Hepatocyte (in vitro differentiated cells): ENCODE measurements at regions not wholly inside any gene's neighbourhood (a gene's known extent, or its start where the extent isn't known, plus 50 kb on each side); places are given as distances from the start of the nearest gene placed in this dataset.

Source experiments
- DNase-seq: peaks from one replicate; pipeline ENCODE4 v3.0.0-alpha.2; 2016; ENCODE audit warnings: low spot score
- H2AFZ ChIP-seq: fragments of 200-600 bp; sonication (generic); 2 replicates; pipeline ENCODE4 v1.6.0; 2016; ENCODE audit warnings: antibody characterized with exemption, mild to moderate bottlenecking
- H3K27ac ChIP-seq: fragments of 200-600 bp; sonication (generic); 2 replicates; pipeline ENCODE4 v1.5.1; 2016; ENCODE audit warnings: mild to moderate bottlenecking
- H3K27me3 ChIP-seq: fragments of 200-600 bp; sonication (generic); 2 replicates; pipeline ENCODE4 v1.6.1; 2016
- H3K36me3 ChIP-seq: fragments of 200-600 bp; sonication (generic); replicated peaks from 2 replicates; pipeline ENCODE4 v1.5.1; 2016; ENCODE audit warnings: low read depth; ENCODE audit not compliant: insufficient read depth
- H3K4me1 ChIP-seq: fragments of 200-600 bp; sonication (generic); 2 replicates; pipeline ENCODE4 v1.5.1; 2016; ENCODE audit warnings: mild to moderate bottlenecking, moderate library complexity; ENCODE audit not compliant: insufficient read depth
- H3K4me2 ChIP-seq: fragments of 200-600 bp; sonication (generic); 2 replicates; pipeline ENCODE4 v1.6.0; 2016
- H3K4me3 ChIP-seq: fragments of 200-600 bp; sonication (generic); 2 replicates; pipeline ENCODE4 v1.5.1; 2016; ENCODE audit warnings: mild to moderate bottlenecking
- H3K79me2 ChIP-seq: fragments of 200-600 bp; sonication (generic); 2 replicates; pipeline ENCODE4 v1.6.0; 2017; ENCODE audit warnings: mild to moderate bottlenecking
- H3K9me2 ChIP-seq: fragments of 200-600 bp; sonication (generic); replicated peaks from 2 replicates; pipeline ENCODE4 v1.6.0; 2017; ENCODE audit warnings: mild to moderate bottlenecking; ENCODE audit not compliant: insufficient read depth
- H3K9me3 ChIP-seq: fragments of 200-600 bp; sonication (generic); 2 replicates; pipeline ENCODE4 v1.5.1; 2016; ENCODE audit warnings: low read depth, mild to moderate bottlenecking
- H4K20me1 ChIP-seq: fragments of 200-600 bp; sonication (generic); 2 replicates; pipeline ENCODE4 v1.6.0; 2016; ENCODE audit warnings: mild to moderate bottlenecking; ENCODE audit not compliant: insufficient read depth, poor library complexity, severe bottlenecking
- EZH2 ChIP-seq: fragments of 200-600 bp; sonication (generic); IDR thresholded peaks from 2 replicates; pipeline ENCODE4 v1.6.1; 2016; ENCODE audit warnings: antibody characterized with exemption, mild to moderate bottlenecking, borderline replicate concordance
- EZH2phosphoT487 ChIP-seq: fragments of 200-600 bp; sonication (generic); IDR thresholded peaks from one replicate; pipeline ENCODE4 v1.6.1; 2018; ENCODE audit warnings: antibody characterized with exemption, mild to moderate bottlenecking, low read depth, moderate library complexity; ENCODE audit not compliant: unreplicated experiment, severe bottlenecking
- WGBS: methylation state at CpG from one replicate; pipeline ENCODE4 v1.1.6; 2016; ENCODE audit warnings: low lambda C conversion rate; ENCODE audit errors: missing lambda C conversion rate; 5-methylcytosine and 5-hydroxymethylcytosine counted together
- TF ChIP-seq, protein P1 (sequence below): fragments of 200-600 bp; sonication (generic); IDR thresholded peaks from 2 replicates; pipeline ENCODE4 v1.5.1; 2016; ENCODE audit warnings: antibody characterized with exemption, mild to moderate bottlenecking; ENCODE audit not compliant: poor library complexity

DNA sequence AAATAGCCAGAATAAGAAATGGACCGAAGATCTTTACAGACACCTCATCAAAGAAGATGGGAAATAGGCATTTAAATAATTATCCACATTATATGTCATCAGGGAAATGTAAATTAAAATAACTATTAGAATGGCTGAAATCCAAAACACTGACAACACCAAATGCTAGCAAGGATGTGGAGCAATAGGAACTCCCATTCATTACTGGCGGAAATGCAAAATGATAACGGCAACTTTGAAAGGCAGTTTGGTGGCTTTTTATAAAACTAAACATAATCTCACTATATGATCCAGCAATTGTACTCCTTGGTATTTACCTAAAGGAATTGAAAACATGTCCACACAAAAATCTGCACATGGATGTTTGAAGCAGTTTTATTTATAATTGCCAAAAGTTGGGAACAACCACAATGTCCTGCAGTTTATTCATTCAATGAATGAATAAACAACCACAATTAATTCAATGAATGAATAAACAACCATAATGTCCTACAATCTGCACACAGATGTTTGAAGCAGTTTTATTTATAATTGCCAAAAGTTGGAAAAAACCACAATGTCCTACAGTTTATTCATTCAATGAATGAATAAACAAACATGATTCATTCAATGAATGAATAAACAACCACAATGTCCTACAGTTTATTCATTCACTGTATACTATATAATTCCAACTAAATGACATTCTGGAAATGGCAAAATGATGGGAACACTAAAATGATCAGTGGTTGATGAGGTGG lies 117.6 kb upstream of the PCDH18 start:
- no peak overlapping the region for H3K4me3 ChIP-seq
- no peaks in the 10 kb centered on the region for H3K27me3 ChIP-seq
- TF ChIP-seq EZH2 (no peak), EZH2phosphoT487 (no peak)
- TF ChIP-seq, protein P1, sequence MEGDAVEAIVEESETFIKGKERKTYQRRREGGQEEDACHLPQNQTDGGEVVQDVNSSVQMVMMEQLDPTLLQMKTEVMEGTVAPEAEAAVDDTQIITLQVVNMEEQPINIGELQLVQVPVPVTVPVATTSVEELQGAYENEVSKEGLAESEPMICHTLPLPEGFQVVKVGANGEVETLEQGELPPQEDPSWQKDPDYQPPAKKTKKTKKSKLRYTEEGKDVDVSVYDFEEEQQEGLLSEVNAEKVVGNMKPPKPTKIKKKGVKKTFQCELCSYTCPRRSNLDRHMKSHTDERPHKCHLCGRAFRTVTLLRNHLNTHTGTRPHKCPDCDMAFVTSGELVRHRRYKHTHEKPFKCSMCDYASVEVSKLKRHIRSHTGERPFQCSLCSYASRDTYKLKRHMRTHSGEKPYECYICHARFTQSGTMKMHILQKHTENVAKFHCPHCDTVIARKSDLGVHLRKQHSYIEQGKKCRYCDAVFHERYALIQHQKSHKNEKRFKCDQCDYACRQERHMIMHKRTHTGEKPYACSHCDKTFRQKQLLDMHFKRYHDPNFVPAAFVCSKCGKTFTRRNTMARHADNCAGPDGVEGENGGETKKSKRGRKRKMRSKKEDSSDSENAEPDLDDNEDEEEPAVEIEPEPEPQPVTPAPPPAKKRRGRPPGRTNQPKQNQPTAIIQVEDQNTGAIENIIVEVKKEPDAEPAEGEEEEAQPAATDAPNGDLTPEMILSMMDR: no peak
- no peaks in the 10 kb centered on the region for H3K4me1 ChIP-seq
- WGBS: 97% methylated on average over 3 of the region's 3 CpGs
- H3K79me2 ChIP-seq: no peaks in the 10 kb centered on the region
- no peaks in the 10 kb centered on the region for H3K36me3 ChIP-seq
- no peak overlapping the region for H3K4me2 ChIP-seq
- no peaks in the 10 kb centered on the region for H4K20me1 ChIP-seq
- DNase-seq: no peak
- no peak overlapping the region for H2AFZ ChIP-seq
- H3K27ac ChIP-seq: no peak overlapping the region
- no peaks in the 10 kb centered on the region for H3K9me2 ChIP-seq
- no peaks in the 10 kb centered on the region for H3K9me3 ChIP-seq

DNA sequence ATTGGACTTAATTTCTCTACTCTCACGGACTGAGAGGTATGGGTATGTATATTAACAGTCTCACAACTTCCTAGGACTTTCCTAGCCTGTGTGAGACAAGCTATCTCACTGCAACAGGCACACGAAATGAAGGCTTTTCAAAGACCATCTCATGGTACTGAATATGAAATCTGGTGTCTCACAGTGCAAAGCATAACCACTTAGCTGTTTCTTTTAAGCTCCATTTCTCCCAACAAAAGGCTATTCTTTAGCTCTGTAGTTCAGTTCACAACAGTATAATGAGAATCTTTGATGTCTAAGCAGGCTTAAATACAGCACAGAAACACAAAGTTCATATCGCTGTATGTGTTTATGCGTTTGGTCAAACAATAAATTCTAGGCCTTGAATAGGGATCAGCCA lies 116.2 kb upstream of the PCDH18 start:
- no peaks in the 10 kb centered on the region for H3K9me3 ChIP-seq
- H3K36me3 ChIP-seq: no peaks in the 10 kb centered on the region
- no peaks in the 10 kb centered on the region for H3K9me2 ChIP-seq
- H3K4me2 ChIP-seq: no peak overlapping the region
- TF ChIP-seq EZH2: no peak
- no peak for TF ChIP-seq EZH2phosphoT487
- TF ChIP-seq, protein P1: no peak
- DNase-seq: no peak
- no peak overlapping the region for H2AFZ ChIP-seq
- H3K27me3 ChIP-seq: no peaks in the 10 kb centered on the region
- no peaks in the 10 kb centered on the region for H3K4me1 ChIP-seq
- WGBS: 84% methylated on average over 4 of the region's 4 CpGs
- H4K20me1 ChIP-seq: no peaks in the 10 kb centered on the region
- no peaks in the 10 kb centered on the region for H3K79me2 ChIP-seq
- H3K27ac ChIP-seq: no peak overlapping the region
- no peak overlapping the region for H3K4me3 ChIP-seq

DNA sequence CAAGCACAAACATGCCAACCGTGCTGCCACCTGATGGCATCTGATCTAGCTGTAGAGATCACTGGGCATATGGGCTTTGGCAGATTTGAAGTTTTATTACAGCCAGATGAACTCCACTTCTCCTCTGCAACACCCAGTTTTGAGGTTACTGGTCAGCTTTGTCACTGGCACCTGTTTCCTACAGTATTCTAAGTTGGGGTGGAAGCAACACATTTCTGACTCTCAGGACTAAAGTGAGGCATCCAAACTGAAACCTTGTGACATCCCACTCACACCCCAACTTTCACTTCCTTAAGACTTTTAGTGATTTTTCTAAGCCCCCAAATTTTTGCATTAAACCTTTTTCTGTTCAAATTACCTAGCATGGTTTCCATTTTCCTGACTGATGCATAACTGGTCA lies 115.1 kb upstream of the PCDH18 start:
- Histone ChIP-seq H3K9me3 (no peaks in the 10 kb centered on the region), H3K27me3 (no peaks in the 10 kb centered on the region), H4K20me1 (no peaks in the 10 kb centered on the region), H3K79me2 (no peaks in the 10 kb centered on the region), H3K9me2 (no peaks in the 10 kb centered on the region), H3K27ac (no peak overlapping the region), H2AFZ (no peak overlapping the region), H3K36me3 (no peaks in the 10 kb centered on the region), H3K4me3 (no peak overlapping the region), H3K4me1 (no peaks in the 10 kb centered on the region), H3K4me2 (no peak overlapping the region)
- TF ChIP-seq EZH2 (no peak), EZH2phosphoT487 (no peak)
- TF ChIP-seq, protein P1: no peak
- no peak for DNase-seq
- WGBS: 91% methylated on average over 1 of the region's 1 CpG
